ENCODE measurements at regions not wholly inside any gene's neighbourhood (a gene's known extent, or its start where the extent isn't known, plus 50 kb on each side); places are given as distances from the start of the nearest gene placed in this dataset.

- DNase-seq (ENCODE audit: extremely low spot score), result no peak
- H3K4me3 ChIP-seq (ENCODE audit: low read depth, low read length), result no peak overlapping the region
- 88% methylated on average over 2 of the region's 2 CpGs for WGBS
- no peaks in the 10 kb centered on the region for H3K4me1 ChIP-seq (ENCODE audit: insufficient read depth)
- no peak overlapping the region for H3K27ac ChIP-seq (ENCODE audit: low read depth)
- H3K36me3 ChIP-seq (ENCODE audit: insufficient read depth), result no peaks in the 10 kb centered on the region
Measured at GRCh38 chr2:76467326-76467725, 756.6 kb upstream of the GCFC2 start.

- H3K4me1 ChIP-seq (ENCODE audit: insufficient read depth), result no peaks in the 10 kb centered on the region
- WGBS, result 50% methylated on average over 2 of the region's 2 CpGs
- H3K36me3 ChIP-seq (ENCODE audit: insufficient read depth), result no peaks in the 10 kb centered on the region
- no peak overlapping the region for H3K27ac ChIP-seq (ENCODE audit: low read depth)
- no peak for DNase-seq (ENCODE audit: extremely low spot score)
- no peak overlapping the region for H3K4me3 ChIP-seq (ENCODE audit: low read depth, low read length)
Measured at GRCh38 chr2:76464310-76464709, 753.6 kb upstream of the GCFC2 start.

- no peak overlapping the region for H3K27ac ChIP-seq (ENCODE audit: low read depth)
- H3K4me1 ChIP-seq (ENCODE audit: insufficient read depth), result no peaks in the 10 kb centered on the region
- DNase-seq (ENCODE audit: extremely low spot score), result no peak
- H3K4me3 ChIP-seq (ENCODE audit: low read depth, low read length), result no peak overlapping the region
- no peaks in the 10 kb centered on the region for H3K36me3 ChIP-seq (ENCODE audit: insufficient read depth)
- WGBS, result 81% methylated on average over 4 of the region's 4 CpGs
Measured at GRCh38 chr2:76461431-76461830, 750.7 kb upstream of the GCFC2 start.

- 67% methylated on average over 2 of the region's 2 CpGs for WGBS
- no peak overlapping the region for H3K4me3 ChIP-seq (ENCODE audit: low read depth, low read length)
- no peak overlapping the region for H3K27ac ChIP-seq (ENCODE audit: low read depth)
- no peaks in the 10 kb centered on the region for H3K4me1 ChIP-seq (ENCODE audit: insufficient read depth)
- DNase-seq (ENCODE audit: extremely low spot score), result no peak
- H3K36me3 ChIP-seq (ENCODE audit: insufficient read depth), result no peaks in the 10 kb centered on the region
Measured at GRCh38 chr2:76455910-76456309, 745.2 kb upstream of the GCFC2 start.

GRCh38 chr2:76450024-76450475 is 739.3 kb upstream of the GCFC2 start:
- H3K4me1 ChIP-seq (ENCODE audit: insufficient read depth), result no peaks in the 10 kb centered on the region
- no peak overlapping the region for H3K27ac ChIP-seq (ENCODE audit: low read depth)
- no peak for DNase-seq (ENCODE audit: extremely low spot score)
- H3K36me3 ChIP-seq (ENCODE audit: insufficient read depth), result no peaks in the 10 kb centered on the region
- WGBS, result 54% methylated on average over 1 of the region's 1 CpG
- no peak overlapping the region for H3K4me3 ChIP-seq (ENCODE audit: low read depth, low read length)

GRCh38 chr2:76448956-76449355 is 738.2 kb upstream of the GCFC2 start:
- WGBS, result 88% methylated on average over 1 of the region's 1 CpG
- no peak for DNase-seq (ENCODE audit: extremely low spot score)
- Histone ChIP-seq H3K4me1 (ENCODE audit: insufficient read depth) (no peaks in the 10 kb centered on the region), H3K27ac (ENCODE audit: low read depth) (no peak overlapping the region), H3K36me3 (ENCODE audit: insufficient read depth) (no peaks in the 10 kb centered on the region), H3K4me3 (ENCODE audit: low read depth, low read length) (no peak overlapping the region)

GRCh38 chr2:76447294-76447693 is 736.6 kb upstream of the GCFC2 start:
- WGBS, result 76% methylated on average over 3 of the region's 3 CpGs
- Histone ChIP-seq H3K4me3 (ENCODE audit: low read depth, low read length) (no peak overlapping the region), H3K4me1 (ENCODE audit: insufficient read depth) (no peaks in the 10 kb centered on the region), H3K27ac (ENCODE audit: low read depth) (no peak overlapping the region), H3K36me3 (ENCODE audit: insufficient read depth) (no peaks in the 10 kb centered on the region)
- no peak for DNase-seq (ENCODE audit: extremely low spot score)

GRCh38 chr2:76446872-76447271 is 736.2 kb upstream of the GCFC2 start:
- DNase-seq (ENCODE audit: extremely low spot score), result no peak
- H3K36me3 ChIP-seq (ENCODE audit: insufficient read depth), result no peaks in the 10 kb centered on the region
- H3K4me1 ChIP-seq (ENCODE audit: insufficient read depth), result no peaks in the 10 kb centered on the region
- H3K4me3 ChIP-seq (ENCODE audit: low read depth, low read length), result no peak overlapping the region
- no peak overlapping the region for H3K27ac ChIP-seq (ENCODE audit: low read depth)

- H3K4me3 ChIP-seq (ENCODE audit: low read depth, low read length), result no peak overlapping the region
- no peaks in the 10 kb centered on the region for H3K4me1 ChIP-seq (ENCODE audit: insufficient read depth)
- WGBS, result 88% methylated on average over 3 of the region's 3 CpGs
- no peak overlapping the region for H3K27ac ChIP-seq (ENCODE audit: low read depth)
- no peak for DNase-seq (ENCODE audit: extremely low spot score)
- no peaks in the 10 kb centered on the region for H3K36me3 ChIP-seq (ENCODE audit: insufficient read depth)
Measured at GRCh38 chr2:76445880-76446279, 735.2 kb upstream of the GCFC2 start.

GRCh38 chr2:76444732-76445131 is 734.0 kb upstream of the GCFC2 start:
- no peak for DNase-seq (ENCODE audit: extremely low spot score)
- Histone ChIP-seq H3K4me1 (ENCODE audit: insufficient read depth) (no peaks in the 10 kb centered on the region), H3K36me3 (ENCODE audit: insufficient read depth) (no peaks in the 10 kb centered on the region), H3K4me3 (ENCODE audit: low read depth, low read length) (no peak overlapping the region), H3K27ac (ENCODE audit: low read depth) (no peak overlapping the region)
- 84% methylated on average over 3 of the region's 3 CpGs for WGBS

GRCh38 chr2:76437564-76437963 is 726.8 kb upstream of the GCFC2 start:
- H3K4me1 ChIP-seq (ENCODE audit: insufficient read depth), result no peaks in the 10 kb centered on the region
- 93% methylated on average over 3 of the region's 3 CpGs for WGBS

GRCh38 chr2:76429374-76429773 is 718.7 kb upstream of the GCFC2 start:
- DNase-seq (ENCODE audit: extremely low spot score), result no peak
- Histone ChIP-seq H3K4me1 (ENCODE audit: insufficient read depth) (no peaks in the 10 kb centered on the region), H3K4me3 (ENCODE audit: low read depth, low read length) (no peak overlapping the region), H3K36me3 (ENCODE audit: insufficient read depth) (no peaks in the 10 kb centered on the region), H3K27ac (ENCODE audit: low read depth) (no peak overlapping the region)
- 63% methylated on average over 2 of the region's 2 CpGs for WGBS

More at GRCh38 chr2:76437564-76437963, 726.8 kb upstream of the GCFC2 start:
- DNase-seq (ENCODE audit: extremely low spot score), result no peak
- Histone ChIP-seq H3K4me3 (ENCODE audit: low read depth, low read length) (no peak overlapping the region), H3K36me3 (ENCODE audit: insufficient read depth) (no peaks in the 10 kb centered on the region), H3K27ac (ENCODE audit: low read depth) (no peak overlapping the region)

GRCh38 chr2:76427452-76427851 is 716.7 kb upstream of the GCFC2 start:
- no peak for DNase-seq (ENCODE audit: extremely low spot score)
- H3K4me1 ChIP-seq (ENCODE audit: insufficient read depth), result no peaks in the 10 kb centered on the region
- no peaks in the 10 kb centered on the region for H3K36me3 ChIP-seq (ENCODE audit: insufficient read depth)
- H3K4me3 ChIP-seq (ENCODE audit: low read depth, low read length), result no peak overlapping the region
- no peak overlapping the region for H3K27ac ChIP-seq (ENCODE audit: low read depth)

GRCh38 chr2:76415821-76416220 is 705.1 kb upstream of the GCFC2 start:
- Histone ChIP-seq H3K36me3 (ENCODE audit: insufficient read depth) (no peaks in the 10 kb centered on the region), H3K4me1 (ENCODE audit: insufficient read depth) (no peaks in the 10 kb centered on the region), H3K4me3 (ENCODE audit: low read depth, low read length) (no peak overlapping the region), H3K27ac (ENCODE audit: low read depth) (no peak overlapping the region)
- WGBS, result 87% methylated on average over 7 of the region's 7 CpGs
- DNase-seq (ENCODE audit: extremely low spot score), result no peak

GRCh38 chr2:76413436-76413835 is 702.7 kb upstream of the GCFC2 start:
- DNase-seq (ENCODE audit: extremely low spot score), result no peak
- no peak overlapping the region for H3K4me3 ChIP-seq (ENCODE audit: low read depth, low read length)
- H3K4me1 ChIP-seq (ENCODE audit: insufficient read depth), result no peaks in the 10 kb centered on the region
- no peaks in the 10 kb centered on the region for H3K36me3 ChIP-seq (ENCODE audit: insufficient read depth)
- H3K27ac ChIP-seq (ENCODE audit: low read depth), result no peak overlapping the region
